OCI-LY1 (cell line): ENCODE measurements at regions not wholly inside any gene's neighbourhood (a gene's known extent, or its start where the extent isn't known, plus 50 kb on each side); places are given as distances from the start of the nearest gene placed in this dataset.
"Not testable (repeated sequence)": the region's sequence is repeated elsewhere in the genome, so short reads cannot be mapped to it uniquely, and the experiment has no call there.

Experiments
- H2AFZ ChIP-seq: fragments of 200-600 bp; sonication (generic), shearing (Covaris generic); 2 replicates; pipeline ENCODE4 v1.6.0; 2014; ENCODE audit warnings: antibody characterized with exemption, mild to moderate bottlenecking, low read length
- H3F3A ChIP-seq: fragments of 200-600 bp; sonication (generic), shearing (Covaris generic); 2 replicates; pipeline ENCODE4 v1.6.0; 2014; ENCODE audit warnings: mild to moderate bottlenecking, antibody characterized with exemption, low read length, moderate library complexity; ENCODE audit not compliant: insufficient read depth
- H3K27ac ChIP-seq: fragments of 200-600 bp; sonication (generic); 2 replicates; pipeline ENCODE4 v1.5.1; 2014; ENCODE audit warnings: low read length, mixed run types, mild to moderate bottlenecking, low read depth; ENCODE audit not compliant: poor library complexity, severe bottlenecking
- H3K27me3 ChIP-seq: fragments of 200-600 bp; sonication (generic); 2 replicates; pipeline ENCODE4 v1.6.0; 2014; ENCODE audit warnings: antibody characterized with exemption, mild to moderate bottlenecking, low read length, moderate library complexity; ENCODE audit not compliant: insufficient read depth
- H3K36me3 ChIP-seq: fragments of 200-600 bp; sonication (generic); 2 replicates; pipeline ENCODE4 v1.6.1; 2014; ENCODE audit warnings: mild to moderate bottlenecking, antibody characterized with exemption, low read length, moderate library complexity, mixed read lengths; ENCODE audit not compliant: insufficient read depth
- H3K4me1 ChIP-seq: fragments of 200-600 bp; sonication (generic); 2 replicates; pipeline ENCODE4 v1.5.1; 2014; ENCODE audit warnings: mild to moderate bottlenecking, low read length, moderate library complexity; ENCODE audit not compliant: insufficient read depth, severe bottlenecking
- H3K4me2 ChIP-seq: fragments of 200-600 bp; sonication (generic), shearing (Covaris generic); 2 replicates; pipeline ENCODE4 v1.6.1; 2014; ENCODE audit warnings: low read length
- H3K4me3 ChIP-seq: fragments of 200-600 bp; sonication (generic); 2 replicates; pipeline ENCODE4 v1.5.1; 2014; ENCODE audit warnings: low read length, low read depth, mild to moderate bottlenecking, mixed read lengths; ENCODE audit not compliant: poor library complexity, severe bottlenecking
- H3K79me2 ChIP-seq: fragments of 200-600 bp; shearing (Covaris generic); 2 replicates; pipeline ENCODE4 v1.6.1; 2016; ENCODE audit warnings: mixed run types, low read length, mixed read lengths; ENCODE audit not compliant: insufficient read depth
- H3K9ac ChIP-seq: fragments of 200-600 bp; sonication (generic), shearing (Covaris generic); 2 replicates; pipeline ENCODE4 v1.6.1; 2014; ENCODE audit warnings: mild to moderate bottlenecking, low read length, mixed read lengths
- H3K9me2 ChIP-seq: fragments of 200-600 bp; sonication (generic), shearing (Covaris generic); 2 replicates; pipeline ENCODE4 v1.6.1; 2014; ENCODE audit warnings: low read depth, mild to moderate bottlenecking, low read length, mixed read lengths
- H3K9me3 ChIP-seq: fragments of 200-600 bp; shearing (Covaris generic); 2 replicates; pipeline ENCODE4 v1.6.1; 2014; ENCODE audit warnings: low read length, mixed read lengths
- H4K20me1 ChIP-seq: fragments of 200-600 bp; sonication (generic), shearing (Covaris generic); 2 replicates; pipeline ENCODE4 v1.6.0; 2016; ENCODE audit warnings: mild to moderate bottlenecking, low read length; ENCODE audit not compliant: insufficient read depth
- CTCF ChIP-seq: fragments of 200-600 bp; sonication (generic), shearing (Covaris generic); IDR thresholded peaks from 2 replicates; pipeline ENCODE4 v1.5.1; 2017; ENCODE audit warnings: mild to moderate bottlenecking, antibody characterized with exemption, low read length, moderate library complexity, mixed read lengths
- EZH2 ChIP-seq: fragments of 200-600 bp; sonication (generic), shearing (Covaris generic); IDR thresholded peaks from 2 replicates; pipeline ENCODE4 v1.8.0; 2017; ENCODE audit warnings: borderline replicate concordance, mixed run types, mild to moderate bottlenecking, antibody characterized with exemption, low read length, moderate library complexity, mixed read lengths

- Histone ChIP-seq H2AFZ (no peak overlapping the region), H3K36me3 (no peaks in the 10 kb centered on the region), H4K20me1 (no peaks in the 10 kb centered on the region), H3K4me1 (no peaks in the 10 kb centered on the region), H3K27ac (no peak overlapping the region), H3K9me3 (no peaks in the 10 kb centered on the region), H3K9me2 (no peaks in the 10 kb centered on the region), H3K4me2 (no peak overlapping the region), H3F3A (no peaks in the 10 kb centered on the region), H3K27me3 (no peaks in the 10 kb centered on the region), H3K79me2 (no peaks in the 10 kb centered on the region), H3K4me3 (no peak overlapping the region), H3K9ac (no peak overlapping the region)
- TF ChIP-seq EZH2 (no peak), CTCF (no peak)
Observed at GRCh38 chr14:34081101-34081575, 130.3 kb upstream of the EGLN3 start.

- H3K36me3 ChIP-seq, H3F3A ChIP-seq, H3K9me3 ChIP-seq, H3K4me2 ChIP-seq, H3K4me1 ChIP-seq, H3K27me3 ChIP-seq, H3K4me3 ChIP-seq, H3K9ac ChIP-seq, H3K79me2 ChIP-seq, H2AFZ ChIP-seq, H3K9me2 ChIP-seq, H4K20me1 ChIP-seq, H3K27ac ChIP-seq: not testable (repeated sequence)
Observed at GRCh38 chr14:34079643-34080042, 128.8 kb upstream of the EGLN3 start.

GRCh38 chr14:34078117-34078743 lies 127.4 kb upstream of the EGLN3 start:
- H3K9me2 ChIP-seq, result no peaks in the 10 kb centered on the region
- no peak overlapping the region for H3K9ac ChIP-seq
- TF ChIP-seq CTCF (no peak), EZH2 (no peak)
- no peaks in the 10 kb centered on the region for H3K36me3 ChIP-seq
- no peaks in the 10 kb centered on the region for H3K79me2 ChIP-seq
- H3K27me3 ChIP-seq, result no peaks in the 10 kb centered on the region
- no peaks in the 10 kb centered on the region for H4K20me1 ChIP-seq
- no peak overlapping the region for H3K4me3 ChIP-seq
- H3F3A ChIP-seq, result no peaks in the 10 kb centered on the region
- no peak overlapping the region for H3K4me2 ChIP-seq
- no peaks in the 10 kb centered on the region for H3K9me3 ChIP-seq
- no peak overlapping the region for H3K27ac ChIP-seq
- no peak overlapping the region for H2AFZ ChIP-seq
- H3K4me1 ChIP-seq, result no peaks in the 10 kb centered on the region

GRCh38 chr14:34075826-34076225 lies 125.0 kb upstream of the EGLN3 start:
- no peaks in the 10 kb centered on the region for H3K9me3 ChIP-seq
- no peak for TF ChIP-seq EZH2
- TF ChIP-seq CTCF, result no peak
- no peaks in the 10 kb centered on the region for H3K9me2 ChIP-seq
- H3K4me3 ChIP-seq, result no peak overlapping the region
- no peaks in the 10 kb centered on the region for H3K27me3 ChIP-seq
- no peak overlapping the region for H3K27ac ChIP-seq
- no peaks in the 10 kb centered on the region for H3K79me2 ChIP-seq
- H2AFZ ChIP-seq, result no peak overlapping the region
- no peaks in the 10 kb centered on the region for H3K4me1 ChIP-seq
- no peak overlapping the region for H3K4me2 ChIP-seq
- no peaks in the 10 kb centered on the region for H3K36me3 ChIP-seq
- H4K20me1 ChIP-seq, result no peaks in the 10 kb centered on the region
- no peaks in the 10 kb centered on the region for H3F3A ChIP-seq
- H3K9ac ChIP-seq, result no peak overlapping the region
